DND-41 (cell line): ENCODE measurements at regions not wholly inside any gene's neighbourhood (a gene's known extent, or its start where the extent isn't known, plus 50 kb on each side); places are given as distances from the start of the nearest gene placed in this dataset.

Experiments used
- ATAC-seq: fragments of 200-7000 bp; cut with Tn5 transposase; 3 replicates; pipeline ENCODE4 v1.9.1; 2021; ENCODE audit warnings: low read depth; ENCODE audit not compliant: insufficient read depth
- DNase-seq: peaks from one replicate; pipeline ENCODE4 v3.0.0-alpha.2; 2020
- H2AFZ ChIP-seq: 2 replicates; pipeline ENCODE4 v1.6.0; 2012; ENCODE audit warnings: low read depth, low read length
- H3K27ac ChIP-seq: 2 replicates; pipeline ENCODE4 v1.5.1; 2012; ENCODE audit warnings: low read length, inconsistent platforms
- H3K27me3 ChIP-seq: fragments of 200-600 bp; sonication (generic); 2 replicates; pipeline ENCODE4 v1.6.0; 2012; ENCODE audit warnings: low read length, mild to moderate bottlenecking, inconsistent platforms; ENCODE audit not compliant: insufficient read depth, poor library complexity
- H3K36me3 ChIP-seq: 2 replicates; pipeline ENCODE4 v1.5.1; 2012; ENCODE audit warnings: low read length, inconsistent platforms; ENCODE audit not compliant: insufficient read depth
- H3K4me1 ChIP-seq: 2 replicates; pipeline ENCODE4 v1.5.1; 2012; ENCODE audit warnings: mild to moderate bottlenecking, low read length; ENCODE audit not compliant: insufficient read depth
- H3K4me2 ChIP-seq: 2 replicates; pipeline ENCODE4 v1.6.0; 2012; ENCODE audit warnings: mild to moderate bottlenecking, moderate library complexity, low read length, inconsistent platforms; ENCODE audit not compliant: insufficient read depth
- H3K4me3 ChIP-seq, 2 experiments: fragments of 200-600 bp in 1 of 2; shearing (Covaris generic) in 1 of 2; 2 replicates each; pipeline ENCODE4 v1.5.1; 2012 to 2016; ENCODE audit warnings: inconsistent platforms in 2 of 2, low read length in 2 of 2, mild to moderate bottlenecking in 2 of 2, low read depth in 1 of 2, moderate library complexity in 1 of 2
- H3K79me2 ChIP-seq: 2 replicates; pipeline ENCODE4 v1.6.0; 2012; ENCODE audit warnings: low read length, inconsistent platforms; ENCODE audit not compliant: insufficient read depth
- H3K9ac ChIP-seq: 2 replicates; pipeline ENCODE4 v1.6.0; 2012; ENCODE audit warnings: low read depth, mild to moderate bottlenecking, inconsistent platforms, low read length, moderate library complexity
- H3K9me3 ChIP-seq: 2 replicates; pipeline ENCODE4 v1.5.1; 2012; ENCODE audit warnings: low read length, moderate library complexity, mild to moderate bottlenecking, inconsistent platforms; ENCODE audit not compliant: insufficient read depth, severe bottlenecking
- H4K20me1 ChIP-seq: 2 replicates; pipeline ENCODE4 v1.6.0; 2012; ENCODE audit warnings: low read length; ENCODE audit not compliant: insufficient read depth
- EZH2 ChIP-seq: IDR thresholded peaks from 3 replicates; pipeline ENCODE4 v1.6.1; 2012; ENCODE audit warnings: borderline replicate concordance, low read depth, mild to moderate bottlenecking, moderate library complexity, low read length, inconsistent platforms; ENCODE audit not compliant: severe bottlenecking
- TF ChIP-seq, protein P1 (sequence below): IDR thresholded peaks from 2 replicates; pipeline ENCODE4 v1.5.1; 2012; ENCODE audit warnings: borderline replicate concordance, low read length, moderate library complexity, mild to moderate bottlenecking; ENCODE audit not compliant: poor library complexity, severe bottlenecking; ENCODE audit errors: extremely low read depth

DNA sequence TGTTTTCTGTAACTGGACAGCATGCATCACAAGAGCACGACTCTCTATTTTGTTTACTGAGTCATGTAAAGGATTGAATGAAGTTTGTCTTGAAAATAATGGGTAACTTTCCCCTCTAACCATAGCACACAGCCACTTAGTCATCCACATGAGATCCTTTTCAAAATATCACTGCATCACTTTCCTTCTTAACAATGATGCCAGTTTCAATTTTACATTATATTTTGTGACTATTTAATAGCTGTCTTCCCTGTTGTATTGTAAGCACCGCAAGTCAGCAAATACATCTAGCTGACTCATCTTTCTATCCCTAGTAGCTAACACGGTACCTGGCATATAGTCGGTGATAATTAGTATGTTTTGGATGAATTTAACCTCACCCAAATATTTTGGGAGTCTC, 83.3 kb upstream of the PPM1H start:
- TF ChIP-seq EZH2: no peak
- TF ChIP-seq, protein P1, sequence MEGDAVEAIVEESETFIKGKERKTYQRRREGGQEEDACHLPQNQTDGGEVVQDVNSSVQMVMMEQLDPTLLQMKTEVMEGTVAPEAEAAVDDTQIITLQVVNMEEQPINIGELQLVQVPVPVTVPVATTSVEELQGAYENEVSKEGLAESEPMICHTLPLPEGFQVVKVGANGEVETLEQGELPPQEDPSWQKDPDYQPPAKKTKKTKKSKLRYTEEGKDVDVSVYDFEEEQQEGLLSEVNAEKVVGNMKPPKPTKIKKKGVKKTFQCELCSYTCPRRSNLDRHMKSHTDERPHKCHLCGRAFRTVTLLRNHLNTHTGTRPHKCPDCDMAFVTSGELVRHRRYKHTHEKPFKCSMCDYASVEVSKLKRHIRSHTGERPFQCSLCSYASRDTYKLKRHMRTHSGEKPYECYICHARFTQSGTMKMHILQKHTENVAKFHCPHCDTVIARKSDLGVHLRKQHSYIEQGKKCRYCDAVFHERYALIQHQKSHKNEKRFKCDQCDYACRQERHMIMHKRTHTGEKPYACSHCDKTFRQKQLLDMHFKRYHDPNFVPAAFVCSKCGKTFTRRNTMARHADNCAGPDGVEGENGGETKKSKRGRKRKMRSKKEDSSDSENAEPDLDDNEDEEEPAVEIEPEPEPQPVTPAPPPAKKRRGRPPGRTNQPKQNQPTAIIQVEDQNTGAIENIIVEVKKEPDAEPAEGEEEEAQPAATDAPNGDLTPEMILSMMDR: no peak
- no peak for ATAC-seq
- H3K27ac ChIP-seq: no peak overlapping the region

DNA sequence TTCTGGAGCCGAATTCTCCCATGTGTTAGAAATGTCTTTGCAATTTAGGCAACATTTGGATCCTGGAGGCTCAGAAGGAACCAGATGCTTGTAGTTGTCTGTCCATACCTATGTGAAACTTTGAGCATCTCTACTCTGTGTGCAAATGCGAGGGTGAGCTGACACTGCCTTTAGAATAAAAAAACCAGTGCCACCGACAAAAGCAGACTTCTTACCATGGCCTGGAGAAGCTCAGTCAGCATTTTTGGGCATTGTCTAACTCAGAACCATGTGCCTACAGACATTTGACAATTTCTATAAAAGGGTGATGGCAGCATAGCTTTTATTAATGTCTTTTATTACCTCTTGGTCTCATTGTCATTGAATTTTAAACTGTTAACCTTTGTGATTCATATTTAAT, 78.4 kb upstream of the PPM1H start:
- no peak for ATAC-seq

More for the DNA sequence above, 83.3 kb upstream of the PPM1H start:
- H4K20me1 ChIP-seq: no peaks in the 10 kb centered on the region
- no peaks in the 10 kb centered on the region for H3K9me3 ChIP-seq
- DNase-seq: no peak
- H3K27me3 ChIP-seq: no peaks in the 10 kb centered on the region
- no peak overlapping the region for H3K4me2 ChIP-seq
- H3K4me1 ChIP-seq: no peaks in the 10 kb centered on the region
- H3K4me3 ChIP-seq: no peak overlapping the region
- H2AFZ ChIP-seq: no peak overlapping the region
- H3K36me3 ChIP-seq: no peaks in the 10 kb centered on the region
- no peak overlapping the region for H3K9ac ChIP-seq
- H3K79me2 ChIP-seq: no peaks in the 10 kb centered on the region

DNA sequence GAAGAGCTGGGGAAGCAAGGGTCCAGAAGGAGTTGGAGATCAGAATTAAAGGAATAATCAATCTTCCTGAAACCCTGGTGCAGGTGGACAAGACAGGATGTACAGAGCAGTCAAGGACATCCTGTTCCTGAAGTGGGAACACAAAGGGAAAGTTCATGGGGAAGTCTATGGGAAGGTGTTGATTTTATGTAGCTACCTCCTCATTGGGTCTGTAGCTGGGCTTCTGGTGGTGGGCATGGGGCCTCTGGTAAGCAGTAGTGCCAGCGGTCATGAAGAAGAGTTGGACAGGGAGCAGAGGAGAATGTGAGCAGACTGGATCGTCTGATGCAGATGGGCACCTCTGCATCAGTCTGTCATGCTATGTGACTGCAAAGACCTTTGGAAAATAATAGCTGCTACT, 75.7 kb upstream of the PPM1H start:
- Histone ChIP-seq H3K27me3 (no peaks in the 10 kb centered on the region), H4K20me1 (no peaks in the 10 kb centered on the region), H3K4me1 (no peaks in the 10 kb centered on the region), H3K27ac (no peak overlapping the region), H3K36me3 (no peaks in the 10 kb centered on the region), H3K79me2 (no peaks in the 10 kb centered on the region), H3K9ac (no peak overlapping the region), H2AFZ (no peak overlapping the region), H3K9me3 (no peaks in the 10 kb centered on the region), H3K4me3 (no peak overlapping the region), H3K4me2 (no peak overlapping the region)
- ATAC-seq: no peak
- TF ChIP-seq, protein P1: no peak
- TF ChIP-seq EZH2: no peak
- no peak for DNase-seq

More for the DNA sequence above, 78.4 kb upstream of the PPM1H start:
- Histone ChIP-seq H3K4me3 (no peak overlapping the region), H4K20me1 (no peaks in the 10 kb centered on the region), H3K4me2 (no peak overlapping the region), H3K9me3 (no peaks in the 10 kb centered on the region), H3K27ac (no peak overlapping the region), H2AFZ (no peak overlapping the region), H3K36me3 (no peaks in the 10 kb centered on the region), H3K79me2 (no peaks in the 10 kb centered on the region), H3K9ac (no peak overlapping the region), H3K27me3 (no peaks in the 10 kb centered on the region), H3K4me1 (no peaks in the 10 kb centered on the region)
- no peak for DNase-seq
- TF ChIP-seq EZH2: no peak
- TF ChIP-seq, protein P1: no peak

DNA sequence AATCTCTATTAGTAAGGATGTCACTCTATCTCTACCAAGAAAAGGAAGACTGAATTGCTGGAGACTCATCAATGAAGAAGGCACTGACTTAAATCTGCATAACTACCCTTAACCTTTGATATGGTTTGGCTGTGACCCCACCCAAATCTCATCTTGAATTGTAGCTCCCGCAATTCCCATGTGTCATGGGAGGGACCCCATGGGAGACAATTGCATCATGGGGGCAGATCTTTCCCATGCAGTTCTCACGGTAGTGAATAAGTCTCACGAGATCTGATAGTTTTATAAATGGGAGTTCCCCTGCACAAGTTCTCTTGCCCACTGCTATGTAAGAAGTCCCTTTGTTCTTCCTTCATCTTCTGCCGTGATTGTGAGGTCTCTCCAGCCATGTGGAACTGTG, 73.4 kb upstream of the PPM1H start:
- Histone ChIP-seq H3K36me3 (no peaks in the 10 kb centered on the region), H3K9ac (no peak overlapping the region), H2AFZ (no peak overlapping the region), H3K27ac (no peak overlapping the region), H3K4me1 (no peaks in the 10 kb centered on the region), H3K4me2 (no peak overlapping the region), H3K27me3 (no peaks in the 10 kb centered on the region), H3K9me3 (no peaks in the 10 kb centered on the region), H4K20me1 (no peaks in the 10 kb centered on the region), H3K79me2 (no peaks in the 10 kb centered on the region), H3K4me3 (no peak overlapping the region)
- no peak for ATAC-seq
- DNase-seq: no peak
- TF ChIP-seq, protein P1: no peak
- TF ChIP-seq EZH2: no peak
